AG10803 (cell line): ENCODE measurements at regions not wholly inside any gene's neighbourhood (a gene's known extent, or its start where the extent isn't known, plus 50 kb on each side); places are given as distances from the start of the nearest gene placed in this dataset.

Experiments
- DNase-seq: peaks from one replicate; pipeline ENCODE4 v3.0.0; 2010; ENCODE audit warnings: low read depth
- H3K4me3 ChIP-seq: 2 replicates; pipeline ENCODE4 v1.5.1; 2011; ENCODE audit warnings: mild to moderate bottlenecking, low read length, control low read depth
- CTCF ChIP-seq: conservative IDR thresholded peaks from 2 replicates; pipeline ENCODE4 v1.5.1; 2011; ENCODE audit warnings: mild to moderate bottlenecking, low read length, control low read depth, inconsistent platforms

GRCh38 chr6:156114541-156114940 lies 658.9 kb upstream of the NOX3 start:
- TF ChIP-seq CTCF = no peak
- no peak overlapping the region for H3K4me3 ChIP-seq
- DNase-seq = no peak

DNA sequence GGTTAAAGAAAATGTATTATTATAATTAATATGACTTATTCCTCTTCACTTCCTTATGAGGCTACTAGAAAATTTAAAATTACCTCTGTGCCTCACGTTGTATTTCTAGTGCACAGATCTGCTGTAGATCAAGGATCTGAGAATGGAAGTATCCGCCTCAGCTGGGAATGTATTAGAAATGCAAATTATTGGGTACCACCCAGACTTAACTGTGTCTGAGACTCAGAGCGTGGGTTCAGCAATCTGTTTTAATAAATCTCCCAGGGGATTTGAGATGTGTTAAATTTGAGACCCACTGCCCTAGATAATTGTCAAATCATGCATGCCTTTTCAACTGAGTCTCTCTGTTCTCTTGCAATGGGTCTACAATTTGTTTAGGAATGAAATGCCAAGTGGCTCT lies 658.0 kb upstream of the NOX3 start:
- H3K4me3 ChIP-seq = no peak overlapping the region
- TF ChIP-seq CTCF = no peak
- no peak for DNase-seq

GRCh38 chr6:156111913-156112312 lies 656.3 kb upstream of the NOX3 start:
- TF ChIP-seq CTCF = no peak

DNA sequence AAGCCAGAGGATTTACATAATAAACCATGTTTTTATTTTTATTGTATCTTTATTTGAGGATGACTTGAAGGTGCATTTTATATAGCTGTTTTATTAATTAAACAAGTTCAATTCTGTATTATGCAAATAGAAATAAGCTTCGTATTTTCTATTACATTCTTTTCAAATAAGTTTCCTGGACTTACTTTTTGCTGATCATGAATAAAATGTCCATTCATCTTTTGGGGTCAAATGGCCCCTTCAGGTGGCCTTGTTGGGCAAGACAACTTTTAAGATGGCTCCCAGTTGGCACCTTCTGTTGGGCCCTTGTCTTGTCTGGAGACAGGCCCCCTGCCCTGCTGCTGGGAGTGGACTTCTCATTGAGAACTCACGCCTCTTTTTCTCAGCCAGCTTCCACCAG lies 654.6 kb upstream of the NOX3 start:
- H3K4me3 ChIP-seq = no peak overlapping the region
- no peak for DNase-seq
- no peak for TF ChIP-seq CTCF

More at GRCh38 chr6:156111913-156112312, 656.3 kb upstream of the NOX3 start:
- DNase-seq = no peak
- H3K4me3 ChIP-seq = no peak overlapping the region

- no peak overlapping the region for H3K4me3 ChIP-seq
- DNase-seq = no peak
- TF ChIP-seq CTCF = no peak
Observed at GRCh38 chr6:156109713-156110112, 654.1 kb upstream of the NOX3 start.

DNA sequence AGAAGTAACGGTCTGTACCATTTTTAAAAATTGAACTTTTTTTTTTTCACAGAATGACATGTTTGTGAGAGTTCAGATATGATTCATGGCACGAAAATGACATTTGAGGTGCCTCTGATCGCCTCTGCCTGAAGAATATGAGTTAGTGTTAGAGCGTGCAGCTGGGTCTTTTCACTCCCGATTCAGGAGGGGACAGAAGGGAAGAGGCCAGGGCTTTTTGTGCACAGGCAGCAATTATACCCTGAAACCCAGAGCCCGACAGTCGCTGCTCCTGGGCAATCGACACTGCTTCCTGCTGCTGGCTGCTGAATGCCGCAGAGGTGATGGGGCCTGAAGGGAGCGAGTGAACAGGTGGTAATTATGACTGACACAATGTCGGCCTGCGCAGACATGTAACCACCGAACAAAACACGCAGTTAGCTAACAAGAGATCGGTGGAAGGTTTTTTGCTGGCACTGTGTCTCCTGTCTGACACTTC lies 652.0 kb upstream of the NOX3 start:
- no peak for DNase-seq
- no peak for TF ChIP-seq CTCF
- H3K4me3 ChIP-seq = no peak overlapping the region

DNA sequence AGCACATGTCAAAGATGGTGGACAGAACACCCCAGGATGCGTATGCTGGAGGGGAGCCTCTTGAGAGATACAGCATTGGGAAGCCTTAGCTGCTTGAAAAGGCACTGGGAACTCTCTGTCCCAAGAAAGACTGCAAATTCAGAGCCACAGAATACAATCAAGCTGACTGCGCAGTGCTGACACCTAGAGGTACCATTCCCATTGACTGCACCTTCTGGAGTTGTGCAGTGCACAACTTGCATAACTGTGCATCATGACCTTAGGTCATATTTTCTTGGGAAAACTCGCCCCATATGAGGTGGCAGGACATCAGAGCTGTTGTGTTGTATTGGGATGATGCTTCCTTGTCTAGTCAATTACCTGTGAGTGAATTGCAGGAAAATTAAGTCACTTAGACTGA lies 646.5 kb upstream of the NOX3 start:
- no peak; the same call in 1 of the 2 replicates for TF ChIP-seq CTCF
- H3K4me3 ChIP-seq = no peak overlapping the region
- no peak for DNase-seq
